Large intestine (tissue), 3 donors: ENCODE measurements at regions not wholly inside any gene's neighbourhood (a gene's known extent, or its start where the extent isn't known, plus 50 kb on each side); places are given as distances from the start of the nearest gene placed in this dataset.

ENCODE experiments used
- DNase-seq, 2 donors: peaks; one replicate each; pipeline versions ENCODE4 v3.0.0 to v3.0.0-alpha.2; 2013
- H3K27ac ChIP-seq: one replicate; pipeline ENCODE4 v1.5.1; 2013; ENCODE audit warnings: low read length
- H3K27me3 ChIP-seq: 2 replicates; pipeline ENCODE4 v1.6.1; 2013; ENCODE audit warnings: low read length; ENCODE audit not compliant: control insufficient read depth, insufficient read depth
- H3K36me3 ChIP-seq: 2 replicates; pipeline ENCODE4 v1.6.1; 2013; ENCODE audit warnings: low read length; ENCODE audit not compliant: control insufficient read depth, insufficient read depth
- H3K4me1 ChIP-seq: one replicate; pipeline ENCODE4 v1.6.1; 2013; ENCODE audit warnings: low read length; ENCODE audit not compliant: control insufficient read depth, insufficient read depth
- H3K4me3 ChIP-seq: one replicate; pipeline ENCODE4 v1.5.1; 2013; ENCODE audit warnings: low read length
- H3K9me3 ChIP-seq: one replicate; pipeline ENCODE4 v1.6.1; 2013; ENCODE audit warnings: mild to moderate bottlenecking, low read depth, low read length, moderate library complexity; ENCODE audit not compliant: control insufficient read depth
- WGBS: methylation state at CpG from one replicate; pipeline ENCODE4 v1.1.5; 2013; ENCODE audit warnings: low lambda C conversion rate; ENCODE audit not compliant: insufficient coverage; 5-methylcytosine and 5-hydroxymethylcytosine counted together

DNA sequence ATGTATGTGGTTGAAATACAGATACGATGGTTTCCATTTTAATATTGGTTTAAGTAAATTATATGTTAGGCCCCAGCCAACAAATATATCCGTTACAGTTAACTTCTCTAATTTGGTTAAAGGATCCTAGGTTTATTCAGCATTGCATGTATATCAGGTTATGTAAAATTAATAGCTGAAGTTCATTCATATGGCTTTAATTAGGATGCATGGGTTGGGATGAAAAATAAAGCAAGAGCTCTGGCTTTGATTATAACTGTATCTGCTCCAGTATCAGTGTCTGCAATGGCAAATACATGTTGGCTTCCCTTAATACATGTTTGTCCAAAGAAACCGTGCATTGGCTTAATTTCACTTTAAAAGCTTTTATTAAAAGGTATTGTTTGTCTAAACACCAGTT lies 435.7 kb upstream of the SETBP1 start:
- Histone ChIP-seq H3K27ac (no peak overlapping the region), H3K4me3 (no peak overlapping the region), H3K27me3 (no peaks in the 10 kb centered on the region), H3K36me3 (no peaks in the 10 kb centered on the region), H3K9me3 (no peaks in the 10 kb centered on the region), H3K4me1 (no peaks in the 10 kb centered on the region)
- no CpG with 5 or more reads among the region's 3 CpGs for WGBS
- DNase-seq, result no peak

DNA sequence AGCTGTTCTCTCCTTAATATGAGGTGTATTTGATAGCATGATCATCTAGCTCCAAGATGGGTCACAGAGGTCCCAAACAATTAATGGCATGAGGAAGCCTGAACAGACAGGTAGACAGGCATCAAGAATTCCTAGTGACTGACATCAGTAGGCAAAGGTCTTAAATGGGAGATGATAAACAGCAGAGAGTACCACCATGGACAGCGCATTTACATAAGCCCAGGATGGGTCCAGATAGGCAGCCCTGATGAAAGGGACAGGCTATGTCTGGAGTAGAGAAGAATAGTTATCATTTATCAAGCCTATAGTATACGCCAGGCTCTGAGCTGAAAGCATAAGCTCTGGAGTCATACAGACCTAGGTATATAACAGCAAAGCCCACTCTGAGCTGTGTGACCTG lies 434.7 kb upstream of the SETBP1 start:
- no peaks in the 10 kb centered on the region for H3K36me3 ChIP-seq
- DNase-seq, result no peak
- H3K4me1 ChIP-seq, result no peaks in the 10 kb centered on the region
- 71% methylated on average over 1 of the region's 2 CpGs for WGBS
- no peak overlapping the region for H3K27ac ChIP-seq
- H3K27me3 ChIP-seq, result no peaks in the 10 kb centered on the region
- H3K9me3 ChIP-seq, result no peaks in the 10 kb centered on the region
- H3K4me3 ChIP-seq, result no peak overlapping the region

DNA sequence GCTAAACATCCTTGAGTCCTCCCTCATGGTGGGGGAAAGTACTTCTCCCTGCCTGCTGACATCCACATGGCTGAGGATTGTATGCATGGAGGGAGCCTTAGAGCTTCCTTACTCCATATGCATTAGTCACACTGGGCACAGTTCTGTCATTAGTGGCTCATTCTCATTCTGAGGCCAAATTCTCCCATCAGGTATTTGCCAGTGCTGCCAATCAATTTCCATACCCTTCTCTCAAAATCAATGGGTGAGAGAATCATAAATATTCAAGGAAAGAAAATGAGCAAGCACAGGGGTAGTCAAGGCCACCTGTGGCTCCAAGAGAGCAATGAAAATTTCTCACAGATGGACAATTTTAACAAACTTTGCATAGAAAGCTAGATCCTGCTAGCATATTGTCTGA lies 422.6 kb upstream of the SETBP1 start:
- H3K36me3 ChIP-seq, result no peaks in the 10 kb centered on the region
- H3K27me3 ChIP-seq, result no peaks in the 10 kb centered on the region
- no peaks in the 10 kb centered on the region for H3K4me1 ChIP-seq
- DNase-seq, result no peak
- no peak overlapping the region for H3K4me3 ChIP-seq
- no peak overlapping the region for H3K27ac ChIP-seq
- H3K9me3 ChIP-seq, result peaks cover 4% of the 10 kb centered on the region

DNA sequence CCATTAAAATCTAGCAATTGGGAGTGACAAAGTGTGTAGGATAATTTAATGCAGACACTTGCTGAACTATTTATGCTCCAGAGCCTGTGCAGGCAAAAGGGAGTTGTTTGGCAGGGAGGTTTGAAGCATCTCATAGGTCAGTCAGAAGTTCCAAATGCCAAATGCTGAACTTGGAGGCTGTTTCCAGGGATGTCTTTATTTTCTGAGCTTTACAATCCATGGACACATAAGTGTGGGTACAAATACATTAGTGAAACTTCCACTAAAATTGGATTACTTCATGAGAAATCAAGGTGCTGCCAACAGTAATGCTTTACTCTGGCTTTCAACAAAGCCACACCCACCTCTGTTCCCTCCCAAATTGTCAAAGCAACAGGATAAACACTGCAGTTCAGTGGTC lies 422.1 kb upstream of the SETBP1 start:
- H3K27ac ChIP-seq, result no peak overlapping the region
- peaks cover 4% of the 10 kb centered on the region for H3K9me3 ChIP-seq

DNA sequence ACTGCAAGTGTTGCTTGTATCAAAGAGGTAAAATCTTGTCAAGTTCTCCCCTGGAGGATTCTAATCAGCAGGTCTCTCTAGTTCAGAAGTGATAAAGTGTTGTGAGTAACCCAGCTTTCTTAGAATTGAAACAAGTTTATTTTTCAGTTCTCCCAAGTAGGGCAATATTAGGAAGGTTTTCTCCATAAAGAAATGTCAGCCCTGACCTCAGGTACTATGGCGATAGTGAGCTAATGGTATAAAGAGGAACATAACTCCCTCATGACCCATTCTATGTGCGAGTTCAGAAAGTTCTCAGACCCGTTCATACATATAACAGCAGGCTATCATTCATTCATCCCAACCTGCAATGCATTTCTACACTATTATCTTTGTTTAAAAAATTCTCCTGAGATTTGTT lies 421.1 kb upstream of the SETBP1 start:
- H3K4me3 ChIP-seq, result no peak overlapping the region
- H3K27ac ChIP-seq, result no peak overlapping the region
- WGBS, result no CpG with 5 or more reads among the region's 3 CpGs
- DNase-seq, result no peak
- no peaks in the 10 kb centered on the region for H3K36me3 ChIP-seq
- H3K9me3 ChIP-seq, result peaks cover 4% of the 10 kb centered on the region
- no peaks in the 10 kb centered on the region for H3K27me3 ChIP-seq
- no peaks in the 10 kb centered on the region for H3K4me1 ChIP-seq

More for the DNA sequence above, 422.1 kb upstream of the SETBP1 start:
- Histone ChIP-seq H3K4me3 (no peak overlapping the region), H3K4me1 (no peaks in the 10 kb centered on the region), H3K27me3 (no peaks in the 10 kb centered on the region), H3K36me3 (no peaks in the 10 kb centered on the region)
- no peak for DNase-seq

DNA sequence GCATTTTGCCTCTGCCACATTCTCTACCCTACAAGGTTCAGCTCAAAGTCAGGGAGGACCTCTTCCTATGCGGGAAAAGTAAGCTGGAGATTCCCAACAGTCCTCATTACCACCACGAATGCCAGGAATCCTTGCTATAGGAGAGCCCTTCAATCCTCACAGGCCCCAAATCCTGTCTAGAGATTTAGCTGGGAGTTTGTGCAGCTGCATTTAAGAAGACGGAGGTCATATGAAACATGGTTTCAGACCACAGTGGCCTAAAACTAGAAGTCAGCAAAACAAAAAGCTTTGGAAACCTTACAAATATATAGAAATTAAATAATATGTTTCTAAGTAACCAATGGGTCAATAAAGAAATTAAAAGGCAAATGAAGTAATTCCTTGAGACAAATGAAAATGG lies 415.3 kb upstream of the SETBP1 start:
- H3K27ac ChIP-seq, result no peak overlapping the region
- peaks cover 4% of the 10 kb centered on the region for H3K9me3 ChIP-seq
- no peaks in the 10 kb centered on the region for H3K4me1 ChIP-seq
- 100% methylated on average over 1 of the region's 3 CpGs for WGBS
- no peak for DNase-seq
- no peaks in the 10 kb centered on the region for H3K27me3 ChIP-seq
- no peak overlapping the region for H3K4me3 ChIP-seq
- no peaks in the 10 kb centered on the region for H3K36me3 ChIP-seq

DNA sequence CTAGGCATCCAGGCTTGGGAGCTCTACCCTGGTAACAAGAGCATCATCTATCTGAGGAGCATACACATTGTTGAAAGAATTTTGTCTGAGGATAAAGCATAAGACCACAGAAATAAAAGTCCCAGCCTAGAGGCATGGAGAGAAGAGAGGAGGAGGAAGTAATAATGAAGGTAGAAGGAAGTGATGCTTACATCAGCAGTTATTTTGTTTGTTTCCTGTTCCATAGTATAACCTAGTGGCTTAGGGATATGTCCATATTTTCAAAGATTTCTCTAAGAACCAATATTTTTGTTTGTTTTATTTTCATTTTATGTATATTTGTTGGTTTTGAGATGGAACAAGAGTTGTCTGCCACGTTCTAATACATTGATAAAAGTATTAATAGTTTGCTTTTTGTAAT lies 407.4 kb upstream of the SETBP1 start:
- H3K4me3 ChIP-seq, result no peak overlapping the region
- no peaks in the 10 kb centered on the region for H3K27me3 ChIP-seq
- H3K9me3 ChIP-seq, result no peaks in the 10 kb centered on the region
- no peak for DNase-seq
- no peaks in the 10 kb centered on the region for H3K4me1 ChIP-seq
- no peaks in the 10 kb centered on the region for H3K36me3 ChIP-seq
- 100% methylated on average over 1 of the region's 1 CpG for WGBS
- no peak overlapping the region for H3K27ac ChIP-seq

DNA sequence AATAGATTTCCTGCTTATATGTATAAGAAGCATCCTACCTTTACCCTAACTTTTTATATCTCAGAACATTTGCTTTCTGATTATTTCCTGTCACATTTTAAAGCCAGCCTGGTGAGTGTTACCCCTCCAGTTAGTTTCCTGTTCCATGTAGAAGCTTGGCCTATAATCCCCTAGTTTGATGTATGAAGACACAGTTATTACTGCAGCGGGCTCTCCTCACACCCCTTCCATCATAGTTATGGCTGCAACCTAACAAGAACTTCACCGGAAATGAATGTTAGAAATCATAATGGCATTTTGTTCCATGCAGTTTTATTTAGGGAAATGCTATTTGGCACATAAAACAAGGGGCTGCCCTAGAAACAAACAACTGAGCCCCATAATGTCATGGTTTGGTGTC lies 400.2 kb upstream of the SETBP1 start:
- Histone ChIP-seq H3K36me3 (no peaks in the 10 kb centered on the region), H3K9me3 (no peaks in the 10 kb centered on the region), H3K27me3 (no peaks in the 10 kb centered on the region), H3K4me3 (no peak overlapping the region), H3K4me1 (no peaks in the 10 kb centered on the region), H3K27ac (no peak overlapping the region)
- no CpG with 5 or more reads among the region's 2 CpGs for WGBS
- no peak for DNase-seq

DNA sequence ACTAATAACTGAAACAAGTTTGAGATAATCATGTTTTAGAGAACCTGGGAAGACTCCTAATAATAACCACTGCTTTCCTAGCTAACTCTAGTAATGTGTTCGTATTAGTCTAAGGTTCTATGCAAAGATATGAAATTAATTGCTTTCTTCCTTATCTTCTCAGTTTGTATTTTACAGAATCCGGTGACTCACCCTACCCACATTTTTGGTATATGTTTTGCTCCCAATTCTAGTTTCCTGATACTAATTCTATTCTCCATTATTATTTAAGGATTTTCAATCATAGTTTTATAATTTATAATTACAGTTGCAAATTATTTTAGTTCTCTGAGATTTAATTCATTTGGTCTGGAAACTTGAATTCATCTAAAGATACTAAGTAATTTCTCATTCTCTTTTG lies 394.6 kb upstream of the SETBP1 start:
- Histone ChIP-seq H3K36me3 (no peaks in the 10 kb centered on the region), H3K4me1 (no peaks in the 10 kb centered on the region), H3K27me3 (no peaks in the 10 kb centered on the region), H3K4me3 (no peak overlapping the region), H3K9me3 (no peaks in the 10 kb centered on the region), H3K27ac (no peak overlapping the region)
- WGBS, result 82% methylated on average over 2 of the region's 2 CpGs
- no peak for DNase-seq

DNA sequence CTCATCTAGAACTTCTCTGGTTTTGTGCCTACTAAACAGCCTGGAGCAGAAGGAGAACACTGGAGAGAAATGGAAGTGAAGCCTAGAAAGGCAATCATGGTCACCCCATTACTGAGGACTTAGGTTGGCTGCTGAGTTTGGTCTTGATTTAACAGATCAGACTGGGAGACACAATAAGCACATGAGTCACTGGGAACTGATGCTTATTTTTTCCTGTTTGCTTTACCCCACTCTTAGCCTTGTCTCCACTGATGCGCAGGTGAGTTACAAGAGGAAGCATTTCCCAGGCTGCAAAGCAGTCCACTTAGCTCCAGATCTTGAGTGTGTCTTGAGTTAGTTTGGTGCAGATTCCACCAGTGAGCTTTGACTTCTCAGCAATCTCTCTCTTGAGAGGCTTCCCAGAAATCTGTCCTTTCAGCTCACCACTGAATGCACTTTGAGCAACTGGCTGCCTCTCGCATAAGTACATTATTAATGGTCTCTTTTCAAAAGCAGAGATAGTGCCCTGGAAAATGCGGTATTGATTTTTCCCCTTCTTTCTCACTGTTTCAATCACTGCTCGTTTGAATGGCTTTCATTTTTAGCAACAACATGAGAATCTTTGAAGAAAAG lies 390.2 kb upstream of the SETBP1 start:
- Histone ChIP-seq H3K27me3 (no peaks in the 10 kb centered on the region), H3K9me3 (no peaks in the 10 kb centered on the region), H3K27ac (no peak overlapping the region), H3K36me3 (no peaks in the 10 kb centered on the region), H3K4me1 (no peaks in the 10 kb centered on the region), H3K4me3 (no peak overlapping the region)
- no CpG with 5 or more reads among the region's 4 CpGs for WGBS
- no peak for DNase-seq

DNA sequence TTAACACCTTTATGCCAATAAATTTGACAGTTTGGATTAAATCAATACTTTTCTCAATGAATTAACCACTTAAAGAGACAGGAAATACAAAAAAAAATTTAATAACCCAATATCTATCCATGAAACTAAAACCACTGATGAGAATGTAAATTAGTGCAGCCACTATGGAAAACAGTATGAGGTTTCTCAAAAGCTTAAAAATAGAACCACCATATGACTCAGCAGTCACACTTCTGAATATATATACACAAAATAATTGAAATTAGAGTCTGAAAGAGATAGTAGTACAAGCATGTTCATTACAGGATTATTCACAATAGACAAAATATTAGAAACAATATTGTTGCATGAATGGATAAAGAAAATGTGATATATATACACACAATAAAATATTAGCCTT lies 382.1 kb upstream of the SETBP1 start:
- no peaks in the 10 kb centered on the region for H3K9me3 ChIP-seq
- no peaks in the 10 kb centered on the region for H3K36me3 ChIP-seq
- no peaks in the 10 kb centered on the region for H3K27me3 ChIP-seq
- no peak overlapping the region for H3K27ac ChIP-seq
- no peaks in the 10 kb centered on the region for H3K4me1 ChIP-seq
- H3K4me3 ChIP-seq, result no peak overlapping the region
- no peak for DNase-seq
